Parathyroid adenoma (tissue), 2 donors: ENCODE measurements at regions not wholly inside any gene's neighbourhood (a gene's known extent, or its start where the extent isn't known, plus 50 kb on each side); places are given as distances from the start of the nearest gene placed in this dataset.

Source experiments
- H2AFZ ChIP-seq: fragments of 300-600 bp; sonication (generic); one replicate; pipeline ENCODE4 v1.7.0; 2017; ENCODE audit warnings: antibody characterized with exemption, mild to moderate bottlenecking
- H3K27ac ChIP-seq: fragments of 300-600 bp; sonication (generic); one replicate; pipeline ENCODE4 v1.7.0; 2017
- H3K27me3 ChIP-seq: fragments of 300-600 bp; sonication (generic); one replicate; pipeline ENCODE4 v1.7.0; 2017; ENCODE audit warnings: low read length; ENCODE audit not compliant: control insufficient read depth, insufficient read depth
- H3K36me3 ChIP-seq: fragments of 300-600 bp; sonication (generic); one replicate; pipeline ENCODE4 v1.7.0; 2017; ENCODE audit warnings: low read length; ENCODE audit not compliant: control insufficient read depth, insufficient read depth
- H3K4me1 ChIP-seq: fragments of 300-600 bp; sonication (generic); one replicate; pipeline ENCODE4 v1.7.0; 2017; ENCODE audit warnings: control low read depth
- H3K4me2 ChIP-seq: fragments of 300-600 bp; sonication (generic); one replicate; pipeline ENCODE4 v1.7.0; 2017; ENCODE audit warnings: low read length
- H3K4me3 ChIP-seq: fragments of 300-600 bp; sonication (generic); one replicate; pipeline ENCODE4 v1.7.0; 2017; ENCODE audit warnings: low read depth, low read length
- H3K79me2 ChIP-seq: fragments of 300-600 bp; sonication (generic); one replicate; pipeline ENCODE4 v1.7.0; 2017; ENCODE audit warnings: control low read depth
- H3K9ac ChIP-seq: fragments of 300-600 bp; sonication (generic); one replicate; pipeline ENCODE4 v1.7.0; 2017; ENCODE audit warnings: mild to moderate bottlenecking
- H3K9me3 ChIP-seq: fragments of 300-600 bp; sonication (generic); one replicate; pipeline ENCODE4 v1.7.0; 2017; ENCODE audit warnings: low read length; ENCODE audit not compliant: control insufficient read depth
- CTCF ChIP-seq: fragments of 300-600 bp; sonication (generic); IDR thresholded peaks from one replicate; pipeline ENCODE4 v1.7.0; 2017; ENCODE audit warnings: antibody characterized with exemption, mild to moderate bottlenecking
- donor health status: primary hyperparathyroidism.

GRCh38 chr19:33956941-33957340 lies 160.3 kb downstream of the KCTD15 start:
- Histone ChIP-seq H3K9ac (no peak overlapping the region), H3K4me3 (no peak overlapping the region), H3K4me1 (no peaks in the 10 kb centered on the region), H3K9me3 (no peaks in the 10 kb centered on the region), H3K27me3 (no peaks in the 10 kb centered on the region), H2AFZ (no peak overlapping the region), H3K4me2 (no peak overlapping the region), H3K36me3 (no peaks in the 10 kb centered on the region), H3K27ac (no peak overlapping the region), H3K79me2 (no peaks in the 10 kb centered on the region)
- no peak for TF ChIP-seq CTCF

- no peak overlapping the region for H3K4me2 ChIP-seq
- no peak overlapping the region for H2AFZ ChIP-seq
- no peaks in the 10 kb centered on the region for H3K36me3 ChIP-seq
- TF ChIP-seq CTCF = no peak
- no peak overlapping the region for H3K27ac ChIP-seq
- H3K27me3 ChIP-seq = no peaks in the 10 kb centered on the region
- no peaks in the 10 kb centered on the region for H3K79me2 ChIP-seq
- H3K9me3 ChIP-seq = no peaks in the 10 kb centered on the region
- H3K4me3 ChIP-seq = no peak overlapping the region
- H3K4me1 ChIP-seq = no peaks in the 10 kb centered on the region
- no peak overlapping the region for H3K9ac ChIP-seq
These were observed 161.1 kb downstream of the KCTD15 start for GRCh38 chr19:33957804-33958203.

- Histone ChIP-seq H3K36me3 (no peaks in the 10 kb centered on the region), H3K4me3 (no peak overlapping the region), H3K27me3 (no peaks in the 10 kb centered on the region), H3K4me1 (no peaks in the 10 kb centered on the region), H3K79me2 (no peaks in the 10 kb centered on the region), H3K4me2 (no peak overlapping the region), H3K9me3 (no peaks in the 10 kb centered on the region), H3K9ac (no peak overlapping the region), H2AFZ (no peak overlapping the region), H3K27ac (no peak overlapping the region)
- no peak for TF ChIP-seq CTCF
These were observed 163.9 kb downstream of the KCTD15 start for GRCh38 chr19:33960566-33960965.

GRCh38 chr19:33962161-33962560 lies 165.5 kb downstream of the KCTD15 start:
- no peak for TF ChIP-seq CTCF

GRCh38 chr19:33963514-33963913 lies 166.8 kb downstream of the KCTD15 start:
- H3K4me1 ChIP-seq = no peaks in the 10 kb centered on the region
- H3K36me3 ChIP-seq = no peaks in the 10 kb centered on the region
- no peaks in the 10 kb centered on the region for H3K79me2 ChIP-seq
- no peaks in the 10 kb centered on the region for H3K9me3 ChIP-seq
- no peak overlapping the region for H3K4me3 ChIP-seq
- no peak overlapping the region for H2AFZ ChIP-seq
- H3K27ac ChIP-seq = no peak overlapping the region
- H3K27me3 ChIP-seq = no peaks in the 10 kb centered on the region
- no peak for TF ChIP-seq CTCF
- H3K4me2 ChIP-seq = no peak overlapping the region
- no peak overlapping the region for H3K9ac ChIP-seq

More at GRCh38 chr19:33962161-33962560, 165.5 kb downstream of the KCTD15 start:
- Histone ChIP-seq H3K27me3 (no peaks in the 10 kb centered on the region), H3K79me2 (no peaks in the 10 kb centered on the region), H2AFZ (no peak overlapping the region), H3K4me3 (no peak overlapping the region), H3K9ac (no peak overlapping the region), H3K4me2 (no peak overlapping the region), H3K4me1 (no peaks in the 10 kb centered on the region), H3K36me3 (no peaks in the 10 kb centered on the region), H3K27ac (no peak overlapping the region), H3K9me3 (no peaks in the 10 kb centered on the region)
